ENCODE measurements at regions not wholly inside any gene's neighbourhood (a gene's known extent, or its start where the extent isn't known, plus 50 kb on each side); places are given as distances from the start of the nearest gene placed in this dataset.
"Not testable (repeated sequence)": the region's sequence is repeated elsewhere in the genome, so short reads cannot be mapped to it uniquely, and the experiment has no call there.

DNA sequence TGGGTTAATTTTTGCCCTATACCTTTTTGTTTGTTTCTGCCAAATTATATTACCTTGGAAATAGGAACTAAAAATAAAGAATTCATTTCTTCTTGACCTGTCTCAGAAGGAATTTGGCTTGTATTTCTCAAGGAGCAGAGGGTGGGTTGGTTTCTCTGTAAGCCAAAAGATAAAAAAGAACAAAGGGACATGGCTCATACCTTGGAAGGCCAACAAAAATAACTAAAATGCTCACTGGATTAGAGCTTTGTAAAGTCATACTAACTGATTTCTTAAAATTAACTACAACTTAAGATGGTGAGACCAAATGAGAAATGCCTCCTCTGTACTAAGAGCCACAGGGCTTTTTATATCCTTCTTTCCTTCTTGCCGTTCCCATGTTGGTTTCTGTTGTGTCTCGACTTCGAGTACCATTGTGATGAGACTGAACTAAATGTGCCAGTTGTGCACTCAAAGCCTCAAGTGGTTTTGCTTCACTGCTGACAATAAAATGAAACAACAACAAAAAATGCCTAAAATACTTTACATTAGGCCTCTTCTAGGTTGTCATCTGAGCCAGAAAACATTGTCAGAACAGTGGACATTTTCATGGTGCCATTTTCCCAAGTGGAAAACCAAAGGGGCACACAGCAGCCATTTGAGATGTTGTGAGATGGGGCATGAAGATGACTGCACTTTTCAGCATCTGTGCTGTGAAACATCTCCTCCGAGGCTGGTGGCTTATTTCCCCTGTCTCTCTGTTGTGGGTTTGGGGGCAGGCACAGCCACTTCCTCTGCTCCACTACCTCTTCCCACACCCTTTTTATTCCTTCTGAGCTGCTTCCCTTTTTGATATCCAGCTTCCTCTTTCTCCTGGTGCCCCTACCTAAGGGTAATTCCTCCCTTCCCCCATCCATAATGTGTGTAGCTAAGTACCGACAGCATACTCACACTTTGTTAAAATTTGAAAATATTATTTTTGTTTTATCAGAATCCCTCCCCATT, 51.8 kb upstream of the AGR3 start:
- intact Hi-C loops (cut with DNase I): no loop called here
- no peak for DNase-seq (ENCODE audit: low spot score)

DNA sequence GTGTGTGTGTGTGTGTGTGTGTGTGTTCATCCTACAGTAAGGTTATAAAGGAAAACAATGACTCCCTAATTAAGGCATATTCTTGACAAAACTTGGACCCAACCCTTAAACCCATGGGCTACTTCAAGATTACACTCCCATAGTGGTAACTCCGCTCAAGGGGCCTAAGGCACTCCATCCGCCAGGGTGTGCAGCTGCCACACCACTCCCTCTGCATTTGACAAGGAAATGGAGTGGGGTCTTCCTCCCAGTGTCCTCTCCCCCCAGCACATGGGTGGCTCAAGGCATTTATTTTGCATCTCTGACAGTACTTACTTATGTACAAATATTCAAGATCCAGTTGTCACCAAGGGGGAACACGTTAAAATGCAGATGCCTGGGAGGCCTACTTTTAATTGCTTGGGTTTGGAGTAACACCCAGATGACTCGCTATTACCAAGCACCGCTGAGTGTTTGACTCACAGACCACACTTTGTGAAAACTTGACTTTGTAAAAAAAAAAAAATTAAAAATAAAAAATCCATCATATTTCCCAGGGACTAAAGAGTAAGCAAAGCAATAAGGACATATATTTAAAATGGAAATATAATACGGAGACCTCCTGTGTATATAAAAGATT, 53.0 kb upstream of the AGR3 start:
- intact Hi-C loops (cut with DNase I): no loop called here
- DNase-seq (ENCODE audit: low spot score): no peak

DNA sequence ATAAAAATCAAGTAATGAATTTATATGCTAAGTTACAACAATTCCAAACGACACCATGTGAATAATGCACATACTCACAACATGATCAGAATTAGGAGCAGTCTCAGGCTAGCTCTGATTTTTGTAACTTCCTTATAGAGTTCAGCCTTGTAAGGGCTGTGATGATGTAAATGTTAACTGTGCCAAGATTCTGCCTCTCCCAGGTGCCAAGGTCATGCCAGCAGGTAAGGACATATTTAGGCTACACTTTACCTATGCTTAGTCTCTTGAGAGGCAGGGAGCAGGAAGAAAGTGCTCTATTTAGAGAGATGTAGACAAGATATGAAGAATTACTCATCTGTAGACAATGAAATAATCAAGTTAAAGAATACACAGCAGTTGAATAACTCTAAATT, 53.6 kb upstream of the AGR3 start:
- intact Hi-C loops (cut with DNase I): no loop called here
- DNase-seq (ENCODE audit: low spot score): no peak

DNA sequence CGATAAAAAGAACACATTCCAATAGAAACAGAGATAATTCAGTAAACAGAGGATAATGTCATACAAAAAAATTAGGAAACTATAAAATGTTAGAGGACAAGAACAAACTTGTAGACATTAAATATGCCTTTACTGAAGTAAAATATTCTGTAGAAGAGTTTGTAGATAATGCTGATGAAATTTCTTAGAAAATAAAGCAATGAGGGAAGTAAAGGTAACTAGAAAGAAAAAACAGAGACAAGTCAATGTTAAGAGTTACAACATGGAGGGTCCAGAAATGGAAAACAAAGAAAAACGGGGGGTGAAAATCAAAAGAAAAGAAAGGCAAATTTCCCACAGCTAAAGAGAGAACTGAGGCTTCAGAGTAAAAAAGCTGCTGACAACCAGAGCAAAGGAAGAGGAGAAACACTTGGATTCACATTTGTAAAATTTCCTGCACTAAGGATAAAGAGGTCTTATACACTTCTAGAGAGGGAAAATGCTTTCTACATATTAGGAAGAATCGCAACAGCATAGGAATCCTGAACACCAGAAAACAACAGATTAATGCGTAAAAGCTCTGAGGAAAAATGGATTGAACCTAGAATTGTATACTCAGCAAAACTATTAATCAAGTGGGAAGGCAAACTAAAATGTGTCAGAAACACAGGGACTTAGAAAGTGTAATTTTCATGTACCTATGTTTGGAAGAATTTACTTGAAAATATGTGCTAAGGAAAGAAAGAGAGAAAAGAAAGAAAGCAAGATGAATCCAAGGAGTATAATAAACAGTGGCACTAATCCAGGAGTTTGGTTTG, 55.0 kb upstream of the AGR3 start:
- intact Hi-C loops (cut with DNase I): no loop called here

DNA sequence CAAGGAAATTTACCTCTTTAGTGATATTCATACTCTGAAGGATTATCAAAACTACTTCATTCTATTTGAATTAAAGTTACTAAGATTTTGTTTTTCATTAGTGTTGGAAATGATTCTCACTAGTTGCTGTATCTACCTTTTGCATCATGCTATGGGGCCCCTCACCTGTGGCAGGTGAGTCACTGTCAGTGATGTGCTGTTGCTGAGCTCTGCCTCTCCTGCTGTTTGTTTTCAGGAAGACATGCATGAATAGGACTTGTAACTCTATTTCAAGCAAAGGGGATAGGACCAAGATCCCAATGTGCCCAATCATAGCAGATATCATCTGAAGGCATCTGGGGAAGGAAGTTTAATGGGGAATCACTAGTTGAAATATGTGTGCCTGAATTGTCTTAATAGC, 57.4 kb upstream of the AGR3 start:
- no peak for DNase-seq (ENCODE audit: low spot score)
- intact Hi-C loops (cut with DNase I): no loop called here

More for the DNA sequence above, 55.0 kb upstream of the AGR3 start:
- DNase-seq (ENCODE audit: low spot score): no peak

DNA sequence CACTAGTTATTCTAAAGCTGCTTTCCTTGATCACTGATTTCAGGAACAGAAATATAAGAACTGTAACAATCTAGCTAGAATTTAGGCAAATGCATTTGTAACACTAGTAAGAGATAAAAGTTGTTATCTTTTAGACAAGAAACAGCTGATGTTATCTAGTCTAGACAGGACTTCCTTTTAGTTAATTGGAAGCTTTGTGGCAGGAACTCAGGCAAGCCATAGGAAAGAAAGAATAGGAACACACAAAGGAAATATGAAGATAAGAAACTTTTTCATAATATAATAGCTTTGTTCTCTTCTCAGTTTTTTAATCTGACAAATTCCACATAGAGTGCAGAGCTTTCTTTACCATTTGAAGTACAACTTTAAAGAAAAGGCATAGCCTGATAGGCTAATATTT, 59.0 kb upstream of the AGR3 start:
- no peak for DNase-seq (ENCODE audit: low spot score)

DNA sequence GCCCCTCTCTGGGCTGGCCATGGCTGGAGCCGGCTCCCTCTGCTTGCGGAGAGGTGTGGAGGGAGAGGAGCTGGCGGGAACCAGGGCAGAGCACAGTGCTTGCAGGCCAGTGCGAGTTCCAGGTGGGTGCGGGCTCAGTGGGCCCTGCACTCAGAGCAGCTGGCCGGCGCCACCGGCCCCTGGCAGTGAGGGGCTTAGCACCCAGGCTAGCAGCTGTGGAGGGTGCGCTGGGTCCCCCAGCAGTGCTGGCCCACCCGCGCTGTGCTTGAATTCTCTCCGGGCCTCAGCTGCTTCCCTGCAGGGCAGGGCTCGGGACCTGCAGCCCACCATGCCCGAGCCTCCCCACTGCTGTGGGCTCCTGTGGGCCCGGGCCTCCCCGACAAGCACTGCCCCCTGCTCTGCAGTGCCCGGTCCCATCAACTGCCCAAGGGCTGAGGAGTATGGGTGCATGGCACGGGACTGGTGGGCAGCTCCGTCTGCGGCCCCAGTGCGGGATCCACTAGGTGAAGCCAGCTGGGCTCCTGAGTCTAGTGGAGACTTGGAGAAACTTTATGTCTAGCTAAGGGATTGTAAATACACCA, 61.2 kb upstream of the AGR3 start:
- no peak for DNase-seq (ENCODE audit: low spot score)
- intact Hi-C loops (cut with DNase I): no loop called here

More for the DNA sequence above, 59.0 kb upstream of the AGR3 start:
- intact Hi-C loops (cut with DNase I): no loop called here

DNA sequence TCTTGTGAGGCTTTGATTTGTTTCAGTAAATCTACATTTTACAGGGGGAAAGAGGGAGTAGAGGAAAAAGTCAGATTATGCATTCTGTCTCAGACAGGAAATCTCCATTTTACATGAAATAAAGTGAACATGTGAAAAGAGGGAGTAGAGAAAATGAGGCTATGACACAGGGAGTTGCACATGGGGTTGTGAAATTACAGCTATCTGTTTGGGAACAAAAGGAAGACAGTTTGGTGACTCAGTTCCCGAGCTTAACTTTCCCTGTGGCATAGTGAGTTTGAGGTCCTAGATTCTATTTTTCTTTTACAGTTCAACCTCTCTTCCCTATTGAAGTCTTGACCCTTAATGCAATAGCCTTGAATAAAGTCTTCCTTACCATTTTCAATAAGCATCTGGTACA, 63.2 kb upstream of the AGR3 start:
- DNase-seq (ENCODE audit: low spot score): no peak
- intact Hi-C loops (cut with DNase I): no loop called here

DNA sequence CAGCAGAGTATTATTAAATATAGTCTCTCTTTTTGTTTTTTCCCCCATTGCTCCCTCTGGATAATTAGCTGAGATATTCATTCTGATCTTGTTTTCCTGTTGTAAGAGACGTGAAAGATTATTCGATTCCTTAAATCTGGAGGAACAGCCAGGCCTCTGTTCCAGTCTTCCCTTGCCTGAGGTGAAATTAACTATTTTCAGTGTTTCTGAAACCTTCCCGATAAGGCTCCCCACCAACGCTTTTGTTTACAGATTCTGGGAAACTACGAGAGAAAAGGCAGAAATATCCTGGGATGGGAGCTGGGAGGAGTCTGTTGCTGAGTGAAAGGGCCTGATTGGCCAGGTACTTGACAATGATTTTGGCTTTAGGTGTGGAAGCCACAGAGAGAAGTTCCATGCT, 63.6 kb upstream of the AGR3 start:
- intact Hi-C loops (cut with DNase I): no loop called here
- no peak for DNase-seq (ENCODE audit: low spot score)

DNA sequence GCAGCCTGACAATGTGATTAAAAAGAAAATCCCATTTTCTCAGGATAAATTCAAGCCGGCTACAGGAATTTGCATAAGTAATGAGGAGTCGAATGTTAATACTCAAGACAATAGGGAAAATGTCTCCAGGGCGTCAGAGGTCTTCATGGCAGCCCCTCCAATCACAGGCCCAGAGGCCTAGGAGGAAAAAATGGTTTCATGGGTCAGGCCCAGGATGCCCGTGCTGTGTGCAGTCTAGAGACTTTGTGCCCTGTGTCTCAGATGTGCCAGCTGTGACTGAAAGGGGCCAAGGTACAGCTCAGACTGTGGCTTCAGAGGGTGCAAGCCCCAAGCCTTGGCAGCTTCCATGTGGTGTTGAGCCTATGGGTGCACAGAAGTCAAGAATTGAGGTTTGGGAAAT, 66.3 kb upstream of the AGR3 start:
- DNase-seq (ENCODE audit: low spot score); intact Hi-C loops (cut with DNase I): not testable (repeated sequence)

DNA sequence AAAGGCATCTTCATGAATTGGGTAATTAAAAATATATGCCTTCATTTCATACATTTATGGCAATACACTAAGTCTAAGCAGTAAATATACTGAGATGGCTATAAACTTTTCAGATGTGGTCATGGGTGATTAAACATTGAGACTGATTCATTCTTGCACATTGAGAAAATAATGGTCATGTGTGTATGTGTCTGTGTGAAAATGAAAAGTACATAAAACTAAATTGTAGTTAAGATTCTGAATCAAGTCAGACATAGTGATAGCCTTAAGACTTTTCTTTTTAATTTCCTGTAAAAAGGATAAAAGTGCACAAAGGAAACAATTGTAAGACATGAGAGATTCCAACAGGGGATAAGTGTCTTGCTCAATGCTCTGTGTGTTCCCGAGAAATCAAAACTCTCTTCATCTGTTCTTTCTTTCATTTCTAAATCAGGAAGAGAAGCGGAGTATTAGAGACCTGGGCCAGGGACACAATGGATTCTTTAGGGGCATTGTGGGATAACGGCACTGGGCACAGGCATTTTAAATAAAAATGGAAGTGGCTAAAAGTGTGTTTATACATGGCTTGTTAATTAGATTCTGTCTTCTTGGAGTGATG, 69.8 kb upstream of the AGR3 start:
- no peak for DNase-seq (ENCODE audit: low spot score)
- intact Hi-C loops (cut with DNase I): no loop called here

DNA sequence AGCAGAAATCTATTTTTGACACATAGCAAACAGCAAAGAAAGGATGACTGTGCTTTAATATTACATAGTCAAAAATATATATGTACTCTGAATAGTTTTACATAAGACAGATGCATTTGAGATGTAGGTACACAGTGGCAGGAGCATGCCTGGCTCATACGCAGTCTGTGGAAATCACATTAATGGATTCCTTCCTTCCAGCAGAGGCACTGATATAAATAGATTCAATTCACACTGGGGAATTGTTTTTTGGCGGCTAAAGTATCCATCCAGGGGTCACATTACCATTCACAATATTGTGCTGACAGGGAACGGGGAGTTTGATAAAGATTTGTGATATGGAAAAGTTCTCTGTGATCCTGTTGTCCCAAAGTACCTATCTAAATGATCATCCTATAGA, 72.5 kb upstream of the AGR3 start:
- intact Hi-C loops (cut with DNase I): no loop called here
- no peak for DNase-seq (ENCODE audit: low spot score)

DNA sequence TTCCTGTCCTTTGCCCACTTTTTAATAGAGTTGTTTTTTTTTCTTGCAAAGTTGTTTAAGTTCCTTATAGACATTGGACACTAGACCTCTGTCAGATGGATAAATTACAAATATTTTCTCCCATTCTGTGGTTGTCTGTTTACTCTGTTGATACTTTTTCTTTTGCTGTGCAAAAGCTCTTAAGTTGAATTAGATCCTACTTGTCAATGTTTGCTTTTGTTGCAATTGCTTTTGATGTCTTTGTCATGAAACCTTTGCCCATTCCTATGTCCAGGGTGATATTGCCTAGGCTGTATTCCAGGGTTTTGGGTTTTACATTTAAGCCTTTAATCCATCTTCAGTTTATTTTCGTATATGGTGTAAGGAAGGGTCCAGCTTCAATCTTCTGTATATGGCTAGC, 76.9 kb upstream of the AGR3 start:
- intact Hi-C loops (cut with DNase I): no loop called here
- no peak for DNase-seq (ENCODE audit: low spot score)

DNA sequence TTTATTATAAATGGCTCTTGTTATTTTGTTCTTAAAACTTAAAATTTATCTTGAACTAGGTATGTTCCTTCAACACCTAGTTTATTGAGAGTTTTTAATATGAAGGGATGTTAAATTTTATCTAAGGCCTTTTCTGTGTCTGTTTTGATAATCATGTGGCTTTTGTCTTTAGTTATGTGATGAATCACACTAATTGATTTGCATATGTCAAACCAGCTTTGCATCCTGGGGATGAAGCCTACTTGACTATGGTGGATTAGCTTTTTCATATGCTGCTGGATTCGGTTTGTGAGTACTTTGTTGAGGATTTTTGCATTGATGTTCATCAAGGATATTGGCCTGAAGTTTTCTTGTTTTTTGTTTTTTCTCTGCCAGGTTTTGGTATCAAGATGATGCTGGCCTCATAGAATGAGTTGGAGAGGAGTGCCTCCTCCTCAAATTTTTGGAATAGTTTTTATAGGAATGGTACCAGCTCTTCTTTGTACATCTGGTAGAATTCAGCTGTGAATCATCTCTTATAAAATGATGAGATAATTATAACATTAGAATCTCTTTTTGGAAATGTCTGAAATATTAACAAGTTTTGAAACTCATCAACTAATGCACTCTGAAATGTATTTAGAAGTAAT, 78.7 kb upstream of the AGR3 start:
- intact Hi-C loops (cut with DNase I): no loop called here

DNA sequence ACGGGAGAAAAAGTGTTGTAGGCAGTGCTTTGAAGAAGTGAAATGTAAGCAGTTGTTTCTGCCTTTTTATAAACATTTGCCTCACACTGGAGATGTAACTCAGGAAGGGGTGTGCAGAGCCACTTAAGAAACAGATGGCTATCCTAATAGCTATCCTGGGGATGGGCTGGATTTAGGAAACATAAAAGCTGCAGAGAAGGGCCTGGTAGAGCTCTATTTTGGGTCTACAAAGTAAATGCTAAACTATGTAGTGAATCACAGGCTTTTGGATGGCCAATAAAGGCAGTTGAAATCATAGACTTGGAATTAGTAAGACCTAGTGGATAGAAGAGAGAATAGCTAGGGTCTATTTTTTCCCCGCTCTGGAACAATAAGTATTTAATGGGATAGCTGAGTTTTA, 79.9 kb upstream of the AGR3 start:
- DNase-seq (ENCODE audit: low spot score): no peak
- intact Hi-C loops (cut with DNase I): no loop called here

More for the DNA sequence above, 78.7 kb upstream of the AGR3 start:
- DNase-seq (ENCODE audit: low spot score): no peak

DNA sequence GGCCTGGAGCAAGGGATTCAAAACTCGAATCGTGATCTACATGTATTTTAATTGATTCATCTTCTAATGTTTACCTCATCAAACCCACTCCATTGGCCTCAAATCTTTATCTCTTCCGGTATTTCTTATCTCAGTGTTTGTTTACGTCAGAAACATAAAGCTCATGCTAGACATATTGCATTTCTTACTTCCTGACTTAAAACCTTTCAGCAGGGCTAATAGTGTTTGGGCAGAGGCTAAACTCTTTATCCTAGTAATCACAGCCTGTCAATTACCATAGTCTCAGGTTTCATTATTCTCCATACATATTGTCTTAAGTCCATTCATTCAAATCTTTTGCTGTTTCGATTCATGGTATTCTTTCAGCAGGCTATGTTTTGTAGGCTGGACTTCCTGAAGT, 81.3 kb upstream of the AGR3 start:
- intact Hi-C loops (cut with DNase I): no loop called here
- DNase-seq (ENCODE audit: low spot score): no peak

DNA sequence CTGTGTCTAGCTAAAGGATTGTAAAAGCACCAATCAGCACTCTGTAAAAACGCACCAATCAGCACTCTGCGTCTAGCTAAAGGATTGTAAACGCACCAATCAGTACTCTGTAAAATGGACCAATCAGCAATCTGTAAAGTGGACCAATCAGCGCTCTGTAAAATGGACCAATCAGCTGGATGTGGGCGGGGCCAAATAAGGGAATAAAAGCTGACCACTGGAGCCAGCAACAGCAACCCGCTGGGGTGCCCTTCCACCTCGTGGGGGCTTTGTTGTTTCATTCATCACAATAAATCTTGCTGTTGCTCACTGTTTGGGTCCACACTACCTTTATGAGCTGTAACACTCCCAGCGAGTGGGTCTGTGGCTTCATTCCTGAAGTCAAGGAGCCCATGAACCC, 83.9 kb upstream of the AGR3 start:
- not testable (repeated sequence) for DNase-seq (ENCODE audit: low spot score)
- intact Hi-C loops (cut with DNase I): loop anchor here (5.0 kb wide), 1 partner anchor 677 kb away; no protein-coding TSS in a partner anchor

DNA sequence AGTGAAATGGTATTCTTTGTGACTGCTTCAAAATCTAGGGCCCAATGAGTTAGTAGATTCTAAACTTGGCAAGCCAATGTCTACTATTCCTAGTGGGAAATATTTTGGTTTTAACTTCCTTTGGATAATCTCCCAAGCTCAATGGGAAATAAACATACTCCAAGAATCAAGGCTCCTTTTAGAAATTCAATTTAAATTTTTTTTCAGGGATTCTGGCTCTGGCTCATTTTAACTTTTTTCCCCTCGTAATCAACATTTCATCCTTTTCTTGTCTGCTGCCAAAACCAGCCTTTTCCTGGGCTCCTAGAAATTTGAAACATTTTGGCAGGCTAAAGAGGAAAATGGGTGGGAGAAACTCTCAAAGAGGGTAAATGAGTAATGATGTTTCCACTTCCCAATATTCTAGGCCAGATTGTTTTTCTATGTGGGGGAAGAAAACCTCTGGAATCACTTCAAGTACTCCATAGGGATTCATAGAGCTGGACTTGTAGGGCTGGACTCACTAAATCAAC, 85.6 kb upstream of the AGR3 start:
- DNase-seq (ENCODE audit: low spot score): no peak
- intact Hi-C loops (cut with DNase I): loop anchor here (5.0 kb wide), 1 partner anchor 675 kb away; no protein-coding TSS in a partner anchor
